ENCODE measurements at regions not wholly inside any gene's neighbourhood (a gene's known extent, or its start where the extent isn't known, plus 50 kb on each side); places are given as distances from the start of the nearest gene placed in this dataset.

- no peak overlapping the region for H3K4me3 ChIP-seq (ENCODE audit: low read depth, low read length)
- no peak for TF ChIP-seq CTCF (conservative IDR thresholded peaks at IDR 0.05; ENCODE audit: low read depth, low read length)
- no peak for DNase-seq (ENCODE audit: low read depth)
These were observed 236.7 kb downstream of the ENGASE start for GRCh38 chr17:79311373-79311772.

- peak; percentile 12 for DNase-seq (ENCODE audit: low read depth)
- TF ChIP-seq CTCF (conservative IDR thresholded peaks at IDR 0.05; ENCODE audit: low read depth, low read length): no peak
- no peak overlapping the region for H3K4me3 ChIP-seq (ENCODE audit: low read depth, low read length)
These were observed 232.0 kb downstream of the ENGASE start for GRCh38 chr17:79306424-79307318.

- TF ChIP-seq CTCF (conservative IDR thresholded peaks at IDR 0.05; ENCODE audit: low read depth, low read length): no peak
- H3K4me3 ChIP-seq (ENCODE audit: low read depth, low read length): no peak overlapping the region
- no peak for DNase-seq (ENCODE audit: low read depth)
These were observed 231.3 kb downstream of the ENGASE start for GRCh38 chr17:79305768-79306423.

GRCh38 chr17:79305376-79305767, 230.7 kb downstream of the ENGASE start:
- no peak for DNase-seq (ENCODE audit: low read depth)
- TF ChIP-seq CTCF (conservative IDR thresholded peaks at IDR 0.05; ENCODE audit: low read depth, low read length): no peak
- no peak overlapping the region for H3K4me3 ChIP-seq (ENCODE audit: low read depth, low read length)

- H3K4me3 ChIP-seq (ENCODE audit: low read depth, low read length): no peak overlapping the region
- no peak for TF ChIP-seq CTCF (conservative IDR thresholded peaks at IDR 0.05; ENCODE audit: low read depth, low read length)
- DNase-seq (ENCODE audit: low read depth): no peak
These were observed 230.3 kb downstream of the ENGASE start for GRCh38 chr17:79304884-79305283.

GRCh38 chr17:79303641-79304205, 229.1 kb downstream of the ENGASE start:
- DNase-seq (ENCODE audit: low read depth): no peak
- no peak overlapping the region for H3K4me3 ChIP-seq (ENCODE audit: low read depth, low read length)
- no peak for TF ChIP-seq CTCF (conservative IDR thresholded peaks at IDR 0.05; ENCODE audit: low read depth, low read length)

All from epithelial cell of proximal tubule (primary cell).